Right lobe of liver (tissue), 6 donors: ENCODE measurements at regions not wholly inside any gene's neighbourhood (a gene's known extent, or its start where the extent isn't known, plus 50 kb on each side); places are given as distances from the start of the nearest gene placed in this dataset.

Experiments used
- ATAC-seq, 4 donors: fragments of 200-7000 bp; cut with Tn5 transposase; one replicate each; pipeline ENCODE4 v1.9.1; 2020; ENCODE audit warnings: mild to moderate bottlenecking in 4 of 4, moderate library complexity in 4 of 4
- DNase-seq, 3 donors: peaks; one replicate each; pipeline ENCODE4 v3.0.0-alpha.2; 2020
- H3K27ac ChIP-seq, 3 donors: fragments of 200-600 bp; one replicate each; pipeline ENCODE4 v1.8.0; 2022
- H3K27me3 ChIP-seq, 2 donors: fragments of 200-600 bp; one replicate each; pipeline ENCODE4 v1.8.0; 2022
- H3K36me3 ChIP-seq, 4 donors: fragments of 200-600 bp; sonication (generic) in 1 of 4; one replicate each; pipeline versions ENCODE4 v1.5.1 to v1.8.0; 2017 to 2022; ENCODE audit warnings: control low read depth in 1 of 4
- H3K4me1 ChIP-seq, 4 donors: fragments of 200-600 bp; sonication (generic) in 1 of 4; one replicate each; pipeline versions ENCODE4 v1.5.1 to v1.8.0; 2017 to 2022; ENCODE audit warnings: control low read depth in 1 of 4
- H3K4me3 ChIP-seq, 3 donors: fragments of 200-600 bp; one replicate each; pipeline ENCODE4 v1.8.0; 2022
- H3K9me3 ChIP-seq, 4 donors: fragments of 200-600 bp; sonication (generic) in 1 of 4; one replicate each; pipeline versions ENCODE4 v1.5.1 to v1.8.0; 2017 to 2022; ENCODE audit warnings: control low read depth in 1 of 4
- CTCF ChIP-seq, 4 donors: fragments of 200-600 bp in 3 of 4; fragments of 450-650 bp in 1 of 4; IDR thresholded peaks; one replicate each; pipeline versions ENCODE4 v1.5.1 to v1.8.0; 2016 to 2022; ENCODE audit warnings: antibody characterized with exemption in 4 of 4, mild to moderate bottlenecking in 2 of 4
- POLR2A ChIP-seq: fragments of 450-650 bp; IDR thresholded peaks from one replicate; pipeline ENCODE4 v1.6.1; 2017; ENCODE audit warnings: antibody characterized with exemption, mild to moderate bottlenecking
- WGBS: methylation state at CpG from one replicate; pipeline ENCODE4 v1.1.6; 2018; ENCODE audit warnings: low coverage, low lambda C conversion rate; ENCODE audit not compliant: insufficient coverage; ENCODE audit errors: missing lambda C conversion rate; 5-methylcytosine and 5-hydroxymethylcytosine counted together
- intact Hi-C, 2 donors: fragments of 100-400 bp; cut with DNase I; formaldehyde crosslinking; loops; one replicate each; pipeline versions ENCODE4 v1.11.2 to v1.14.1; 2022
- donor health status: DM: no; HTN: yes; CAD: no.
- donor health status: DM: no; HTN: no; CAD: no.
- donor health status: DM: no; HTN: no; CAD: no.
- donor health status: DM: no; HTN: yes; CAD: no.
- donor health status: DM: no; HTN: yes; CAD: no.

DNA sequence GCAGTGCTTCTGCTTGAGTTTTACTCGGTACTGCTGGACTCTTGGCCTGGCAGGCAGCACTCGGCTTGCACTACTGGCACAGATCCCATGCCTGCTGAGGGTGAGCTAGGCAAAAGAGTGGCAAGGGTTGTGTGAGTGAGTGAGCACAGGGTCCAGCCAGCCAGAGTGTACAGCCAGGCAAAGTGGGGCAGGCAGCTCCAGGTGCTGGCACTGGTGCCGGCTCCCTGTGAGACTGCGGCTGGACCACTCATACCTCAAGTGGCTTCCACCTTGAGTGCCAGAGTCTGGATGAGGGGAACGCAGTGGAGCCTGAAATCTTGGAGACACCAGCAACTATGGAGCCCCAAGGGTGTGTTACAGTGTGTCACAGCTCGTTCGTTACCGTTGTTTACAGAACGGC, 1451.9 kb upstream of the AGA start:
- H3K4me1 ChIP-seq, result no peaks in the 10 kb centered on the region
- DNase-seq (no peak), ATAC-seq (peak in 1 of 4 donors; percentile 22)
- H3K9me3 ChIP-seq, result no peaks in the 10 kb centered on the region
- H3K4me3 ChIP-seq, result no peak overlapping the region
- no peak overlapping the region for H3K27ac ChIP-seq
- TF ChIP-seq CTCF (IDR thresholded peaks at IDR 0.05), result no peak
- TF ChIP-seq POLR2A, result no peak
- 57% methylated on average over 2 of the region's 9 CpGs for WGBS
- H3K36me3 ChIP-seq, result no peaks in the 10 kb centered on the region
- intact Hi-C loops, result no loop called here
- H3K27me3 ChIP-seq, result no peaks in the 10 kb centered on the region

DNA sequence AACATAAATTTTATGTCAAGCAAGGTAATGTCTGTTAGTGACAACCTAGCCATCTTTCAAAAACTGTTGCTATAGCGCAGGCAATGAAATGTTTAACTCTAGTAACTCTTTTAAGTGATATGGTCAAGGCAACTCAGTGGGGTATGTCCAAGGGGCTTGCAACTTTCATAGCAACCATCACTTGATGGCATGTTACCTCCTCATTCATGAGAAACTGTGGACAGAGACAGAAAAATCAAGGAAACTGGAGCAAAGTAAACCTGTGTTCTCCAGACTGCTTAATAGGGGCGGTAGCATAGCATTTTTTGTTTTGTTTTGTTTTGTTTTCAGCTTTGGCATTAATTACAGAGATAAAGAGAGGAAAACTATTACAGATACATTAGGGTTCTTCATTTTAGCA, 1456.8 kb upstream of the AGA start:
- Histone ChIP-seq H3K4me1 (no peaks in the 10 kb centered on the region), H3K9me3 (no peaks in the 10 kb centered on the region), H3K36me3 (no peaks in the 10 kb centered on the region), H3K27ac (no peak overlapping the region), H3K27me3 (no peaks in the 10 kb centered on the region), H3K4me3 (no peak overlapping the region)
- TF ChIP-seq POLR2A (no peak), CTCF (IDR thresholded peaks at IDR 0.05) (no peak)
- WGBS, result 56% methylated on average over 2 of the region's 2 CpGs
- ATAC-seq, result no peak
- no peak for DNase-seq
- intact Hi-C loops, result no loop called here

DNA sequence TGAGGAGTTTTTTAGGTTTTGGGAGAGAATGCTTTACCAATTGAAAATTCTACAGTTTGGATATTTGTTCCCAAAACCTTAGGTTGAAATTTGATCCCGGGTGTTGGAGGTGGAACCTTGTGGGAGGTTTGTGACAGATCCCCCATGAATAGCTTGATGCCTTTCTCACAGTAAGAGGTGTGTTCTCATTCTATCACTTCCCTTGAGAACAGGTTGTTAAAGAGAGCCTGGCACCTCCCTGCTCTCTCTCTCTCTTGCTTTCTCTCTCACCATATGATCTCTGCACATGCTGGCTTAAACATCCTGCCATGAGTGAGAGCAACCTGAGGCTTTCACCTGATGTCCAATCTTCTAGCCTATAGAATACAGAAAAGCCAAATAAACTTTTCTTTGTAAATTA, 1475.5 kb upstream of the AGA start:
- intact Hi-C loops, result no loop called here
- DNase-seq (no peak), ATAC-seq (no peak)
- no peak overlapping the region for H3K27ac ChIP-seq
- 10% methylated on average over 1 of the region's 1 CpG for WGBS
- no peaks in the 10 kb centered on the region for H3K27me3 ChIP-seq
- H3K4me3 ChIP-seq, result no peak overlapping the region
- TF ChIP-seq POLR2A (no peak), CTCF (IDR thresholded peaks at IDR 0.05) (no peak)
- no peaks in the 10 kb centered on the region for H3K9me3 ChIP-seq
- H3K36me3 ChIP-seq, result no peaks in the 10 kb centered on the region
- H3K4me1 ChIP-seq, result no peaks in the 10 kb centered on the region

DNA sequence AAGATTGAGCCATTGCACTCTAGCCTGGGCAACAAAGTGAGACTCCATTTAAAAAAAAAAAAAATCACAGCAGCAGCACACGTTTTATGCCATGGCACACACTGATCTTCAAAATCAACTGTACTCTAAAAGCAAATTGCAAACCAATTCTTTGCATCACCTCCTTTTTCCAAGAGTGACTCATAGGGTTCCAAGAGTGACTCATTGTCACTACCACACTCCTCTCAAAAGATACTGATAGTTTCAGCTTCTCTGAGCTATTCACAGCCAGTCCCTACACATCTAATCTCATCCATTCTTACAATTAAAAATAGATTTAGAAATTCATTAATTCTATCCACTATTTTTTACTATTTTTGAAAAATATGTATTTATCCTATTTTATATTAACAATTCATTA, 1494.9 kb upstream of the AGA start:
- no peak for TF ChIP-seq POLR2A
- TF ChIP-seq CTCF (IDR thresholded peaks at IDR 0.05), result no peak
- no peaks in the 10 kb centered on the region for H3K27me3 ChIP-seq

GRCh38 chr4:178941975-178942374, 1499.7 kb upstream of the AGA start:
- no peak for DNase-seq
- Histone ChIP-seq H3K27ac (no peak overlapping the region), H3K9me3 (no peaks in the 10 kb centered on the region), H3K4me3 (no peak overlapping the region), H3K4me1 (no peaks in the 10 kb centered on the region), H3K27me3 (no peaks in the 10 kb centered on the region), H3K36me3 (no peaks in the 10 kb centered on the region)
- no peak for ATAC-seq
- WGBS, result 54% methylated on average over 7 of the region's 7 CpGs
- intact Hi-C loops, result no loop called here
- TF ChIP-seq POLR2A (no peak), CTCF (IDR thresholded peaks at IDR 0.05) (no peak)

More for the DNA sequence above, 1494.9 kb upstream of the AGA start:
- H3K36me3 ChIP-seq, result no peaks in the 10 kb centered on the region
- no peaks in the 10 kb centered on the region for H3K9me3 ChIP-seq
- ATAC-seq (no peak), DNase-seq (no peak)
- H3K4me1 ChIP-seq, result no peaks in the 10 kb centered on the region
- no peak overlapping the region for H3K27ac ChIP-seq
- intact Hi-C loops, result no loop called here
- H3K4me3 ChIP-seq, result no peak overlapping the region
- 11% methylated on average over 1 of the region's 1 CpG for WGBS
